GM19240 (cell line): ENCODE measurements at regions not wholly inside any gene's neighbourhood (a gene's known extent, or its start where the extent isn't known, plus 50 kb on each side); places are given as distances from the start of the nearest gene placed in this dataset.

Experiments used
- DNase-seq: peaks from one replicate; pipeline ENCODE4 v3.0.0; 2011; ENCODE audit warnings: low spot score; ENCODE audit not compliant: insufficient read length

DNA sequence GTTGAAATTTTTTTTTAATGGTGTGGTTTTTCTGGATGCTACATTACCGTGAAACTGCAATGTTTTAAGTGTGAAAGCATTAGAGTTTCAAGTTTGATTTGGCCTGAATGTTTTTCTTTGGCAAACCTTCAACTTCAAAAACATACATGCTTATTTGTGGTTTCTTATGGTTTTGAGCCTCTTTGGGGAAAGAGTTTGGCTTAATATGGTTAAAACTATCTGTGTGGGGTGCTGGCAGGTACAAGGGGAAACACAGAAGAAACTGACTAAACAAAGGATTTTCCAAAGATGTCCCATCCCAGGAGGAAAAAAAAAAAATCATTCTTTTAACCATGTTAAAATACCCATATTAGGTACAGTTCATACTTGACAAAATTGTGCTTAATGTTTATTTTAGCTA, 121.1 kb downstream of the HGF start:
- no peak for DNase-seq

DNA sequence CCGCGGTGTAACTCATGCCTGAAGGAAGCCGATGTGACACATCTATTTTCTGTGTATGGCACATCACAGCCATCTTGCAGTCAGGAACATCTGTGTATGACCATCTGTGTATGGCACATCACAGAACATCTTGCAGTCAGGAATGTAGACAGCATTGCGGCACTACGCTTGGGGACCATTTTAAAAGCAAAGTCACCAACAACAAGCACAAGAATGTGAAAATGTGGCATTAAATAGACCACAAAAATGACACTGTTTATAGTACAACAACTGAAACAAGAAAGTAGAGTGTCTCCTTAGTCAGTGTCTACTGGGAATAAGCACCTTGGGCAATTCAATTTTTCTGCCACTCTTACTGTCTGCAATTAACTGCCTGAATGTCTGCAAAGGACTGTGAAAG, 124.4 kb downstream of the HGF start:
- DNase-seq, result no peak

DNA sequence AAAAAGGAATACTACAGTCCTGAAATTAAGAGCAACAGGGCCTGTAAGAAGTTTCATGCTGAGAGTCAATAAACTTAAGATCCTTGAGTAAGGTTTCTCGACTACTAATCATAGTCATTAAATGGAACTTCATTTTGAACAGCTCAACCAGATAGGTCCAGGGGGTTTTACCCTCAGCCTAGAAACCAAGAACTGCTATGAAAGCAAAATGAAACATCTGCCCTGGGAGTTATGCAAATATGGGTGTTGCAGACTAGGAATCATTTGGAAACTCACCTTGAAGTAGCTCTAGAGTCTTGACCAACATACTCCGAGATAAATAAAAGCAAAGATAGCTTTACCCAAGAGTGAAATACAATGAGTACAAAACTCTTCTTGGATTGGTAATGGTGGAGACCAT, 128.0 kb downstream of the HGF start:
- DNase-seq, result no peak

DNA sequence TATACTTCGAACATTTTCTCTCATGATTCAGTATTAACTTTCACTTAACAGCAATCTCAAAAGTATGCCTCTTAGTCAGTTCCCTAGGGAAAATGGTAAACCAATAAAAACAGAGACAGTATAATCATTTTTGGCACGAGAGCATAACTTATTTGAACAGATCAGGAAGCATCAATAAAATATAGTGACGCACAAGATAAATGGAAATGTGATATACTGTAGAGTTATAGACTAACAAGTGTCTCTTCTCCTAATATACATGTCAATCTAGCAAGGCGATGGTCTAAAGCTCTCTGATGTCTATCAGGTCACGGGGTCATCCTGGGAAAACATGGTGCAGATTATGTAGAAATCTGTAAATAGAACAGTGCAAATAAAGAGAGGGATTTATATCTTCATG, 131.6 kb downstream of the HGF start:
- DNase-seq, result no peak

- no peak for DNase-seq
Observed at GRCh38 chr7:81637534-81637933, 132.3 kb downstream of the HGF start.

- no peak for DNase-seq
Observed at GRCh38 chr7:81632418-81632817, 137.4 kb downstream of the HGF start.

GRCh38 chr7:81630600-81630999, 139.2 kb downstream of the HGF start:
- no peak for DNase-seq

GRCh38 chr7:81629702-81630101, 140.1 kb downstream of the HGF start:
- DNase-seq, result no peak

DNA sequence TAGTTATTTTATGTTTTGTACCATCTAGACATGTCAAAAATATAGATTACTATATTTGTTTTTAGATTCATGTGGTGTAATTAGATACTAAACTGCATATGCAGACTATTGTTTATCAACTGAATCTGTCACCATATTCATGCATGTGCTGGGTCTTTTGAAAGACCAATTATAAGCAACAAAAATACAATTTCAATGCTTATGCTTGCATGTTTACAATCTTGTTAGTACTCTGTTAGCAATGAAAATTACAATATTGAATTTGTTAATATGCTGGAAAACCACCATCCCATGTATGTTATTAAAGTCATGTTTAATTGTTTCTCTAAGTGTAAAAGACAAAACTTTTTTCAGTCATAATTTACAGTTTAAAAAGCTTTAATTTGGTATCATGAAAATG, 140.9 kb downstream of the HGF start:
- no peak for DNase-seq

DNA sequence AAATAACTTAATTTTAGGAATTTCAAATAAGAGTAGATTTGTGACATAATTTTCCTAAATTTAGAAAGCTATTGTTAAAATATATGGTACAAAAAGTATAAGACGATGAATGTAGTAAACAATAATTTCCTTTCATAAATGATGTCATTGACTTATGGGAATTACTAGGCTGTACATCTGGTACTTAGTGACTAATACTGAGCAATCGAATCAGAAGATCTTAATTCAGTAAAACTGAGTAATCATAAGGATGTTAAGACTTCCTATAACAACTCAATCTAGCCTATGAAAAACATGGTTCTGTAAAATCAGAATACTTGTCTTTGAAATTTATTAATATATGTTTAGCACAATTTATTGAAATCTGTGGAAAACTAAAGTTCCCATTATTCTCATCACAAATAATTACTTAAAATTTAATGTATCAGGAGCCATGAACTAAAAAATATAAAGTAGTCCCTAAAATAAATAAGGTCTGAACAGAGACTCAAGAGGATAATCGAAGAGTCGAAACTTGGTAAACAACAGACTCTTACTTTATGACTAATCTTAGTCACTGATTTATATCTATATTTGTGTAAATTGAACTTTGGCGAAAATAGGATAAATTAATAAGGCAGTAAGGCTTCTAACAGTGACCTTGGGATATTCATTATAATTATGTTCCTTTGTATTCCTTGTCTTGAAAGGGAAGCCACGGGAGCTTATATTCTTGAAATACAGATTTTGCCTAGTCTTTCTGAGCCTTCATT, 142.1 kb downstream of the HGF start:
- DNase-seq, result no peak

DNA sequence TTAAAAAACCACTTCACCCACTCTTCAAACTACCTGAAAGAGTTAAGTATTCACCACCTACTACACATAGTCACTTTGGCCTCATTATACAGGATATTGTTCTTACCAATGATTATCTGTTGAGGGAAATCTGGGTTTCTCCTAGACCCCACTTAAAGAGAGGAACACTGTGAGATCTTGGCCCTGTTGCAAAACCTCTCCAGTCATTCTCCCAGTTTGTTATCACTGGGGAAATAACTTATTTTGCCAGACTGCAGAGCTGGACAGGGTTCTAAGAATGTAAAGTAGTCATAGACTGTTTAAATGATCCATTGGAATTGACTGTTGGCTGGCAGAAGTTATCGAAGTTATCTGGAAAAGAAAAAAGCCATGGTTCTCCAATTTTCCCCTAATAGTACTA, 143.8 kb downstream of the HGF start:
- no peak for DNase-seq

DNA sequence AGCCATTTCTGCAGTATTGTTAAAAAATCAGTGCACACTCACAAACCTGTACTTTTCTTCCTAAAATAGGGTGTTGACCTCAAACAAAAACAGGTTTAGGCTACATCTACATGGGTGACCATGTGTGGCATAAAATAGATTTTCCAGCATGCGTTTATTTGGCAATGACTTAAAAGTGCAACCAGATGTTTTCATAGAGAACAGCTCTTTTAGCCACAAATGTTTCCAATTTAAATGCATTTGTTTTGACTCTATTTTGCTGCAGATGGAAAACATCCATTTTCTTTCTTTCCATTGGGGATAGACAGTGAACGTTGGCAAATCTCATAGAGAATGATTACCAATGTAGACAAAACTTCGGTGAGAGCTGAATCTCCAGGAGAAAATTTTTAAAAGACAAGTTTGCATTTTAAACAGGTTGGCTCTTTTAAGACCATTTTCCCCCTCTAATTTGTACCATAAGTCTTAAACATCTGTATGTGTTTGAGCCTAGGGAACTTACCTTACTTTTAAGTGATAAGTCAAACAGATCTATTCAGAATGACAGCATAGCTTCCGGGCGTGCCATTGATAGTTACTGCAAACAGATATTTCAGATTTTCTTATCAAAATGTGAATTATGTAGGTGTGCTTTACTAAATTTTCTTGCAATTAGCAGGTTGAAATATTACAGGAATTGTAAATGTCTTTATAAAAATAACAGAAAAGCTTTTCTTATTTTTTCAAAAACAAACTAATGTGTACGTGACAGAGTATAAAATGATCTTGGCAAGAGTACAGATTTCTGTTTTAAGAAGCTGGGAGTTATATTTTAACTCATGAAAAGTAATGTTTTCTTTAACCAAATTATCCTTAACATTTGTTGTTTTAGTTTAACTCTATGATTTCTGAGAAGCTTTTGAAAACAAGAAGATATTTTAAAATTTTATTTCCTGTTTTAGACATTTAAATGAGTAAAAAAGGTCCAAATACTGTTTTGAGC, 144.9 kb downstream of the HGF start:
- DNase-seq, result no peak

DNA sequence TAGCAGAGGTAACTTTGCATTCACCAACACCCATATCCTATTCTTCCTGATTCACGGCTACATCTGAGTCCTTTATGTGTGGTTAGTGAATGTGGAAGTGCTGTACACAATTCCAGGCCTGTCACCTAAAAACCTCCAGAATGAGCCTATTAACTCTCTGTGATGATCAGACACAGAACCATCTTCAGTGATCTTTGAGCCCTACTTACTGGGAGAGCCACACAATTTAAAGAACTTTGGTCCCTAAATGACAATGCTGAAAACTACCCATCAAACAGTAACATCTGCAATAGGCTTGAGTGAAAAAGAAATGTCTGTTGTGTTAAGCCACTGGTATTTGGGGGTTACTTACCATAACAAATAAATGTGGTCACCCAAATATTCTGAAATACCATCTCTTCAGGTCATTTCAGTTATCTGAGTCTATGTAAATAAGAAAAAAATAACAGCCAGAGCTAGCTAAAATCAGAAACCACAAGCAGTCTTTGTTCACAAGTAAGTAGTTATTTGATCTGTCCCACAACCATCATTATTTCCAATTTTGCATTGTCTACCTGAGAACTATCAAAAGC, 145.7 kb downstream of the HGF start:
- DNase-seq, result no peak

DNA sequence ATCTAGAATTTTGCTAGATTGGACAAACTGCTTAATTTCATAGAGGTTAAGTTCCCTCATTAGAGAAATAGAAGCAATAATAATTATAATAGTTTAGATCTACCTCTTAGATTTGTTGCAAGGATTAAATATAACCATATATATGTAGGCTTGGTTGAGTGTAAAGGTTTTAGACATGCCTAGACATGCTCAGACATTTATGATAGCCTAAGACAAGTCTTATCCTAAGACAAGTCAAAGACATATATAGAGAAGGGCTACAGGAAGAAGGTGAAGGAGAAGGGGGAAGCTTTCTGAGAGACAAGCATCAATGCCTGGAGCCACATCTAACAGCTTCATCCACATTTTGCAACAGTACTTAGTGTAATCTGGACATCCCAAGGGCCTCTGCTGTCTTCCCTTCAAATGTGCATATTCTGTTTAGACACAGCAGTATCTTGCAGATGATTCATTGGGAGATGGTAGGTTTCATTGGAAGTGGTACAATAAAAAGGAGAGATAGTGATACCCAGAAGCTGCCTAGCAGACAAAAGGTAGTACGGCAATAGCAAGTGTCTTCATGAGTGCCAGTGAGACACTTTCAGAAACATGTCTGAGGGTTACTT, 146.5 kb downstream of the HGF start:
- DNase-seq, result no peak

GRCh38 chr7:81621893-81622292, 148.0 kb downstream of the HGF start:
- no peak for DNase-seq

DNA sequence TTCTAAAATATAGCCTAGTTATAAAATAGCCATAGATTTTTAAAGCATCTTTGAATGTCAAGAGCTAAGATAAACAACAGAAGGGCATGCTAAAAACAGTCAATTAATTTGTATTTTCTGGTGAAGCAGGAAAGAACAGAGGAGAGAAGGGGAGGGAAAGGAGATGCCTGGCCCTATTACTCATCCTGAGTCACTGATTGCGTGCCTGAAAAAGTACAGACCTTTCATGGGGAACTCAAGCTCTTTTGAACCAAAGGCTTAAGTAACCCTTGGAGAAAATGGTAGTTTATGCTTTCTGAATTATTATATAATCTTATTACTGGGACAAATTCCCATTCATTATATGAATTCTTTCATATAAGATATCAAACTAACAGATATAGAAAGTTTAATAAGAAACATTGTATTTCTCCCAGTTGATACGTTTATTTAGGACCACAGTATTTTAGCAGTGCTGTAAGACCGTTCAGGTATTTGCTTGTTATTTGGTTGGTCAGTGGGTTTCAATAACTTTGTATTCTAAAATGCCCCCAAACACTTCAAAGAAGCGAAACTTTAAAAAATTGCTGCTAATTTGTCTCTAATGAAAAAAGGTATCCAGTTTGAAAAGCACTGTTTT, 151.3 kb downstream of the HGF start:
- DNase-seq, result no peak

DNA sequence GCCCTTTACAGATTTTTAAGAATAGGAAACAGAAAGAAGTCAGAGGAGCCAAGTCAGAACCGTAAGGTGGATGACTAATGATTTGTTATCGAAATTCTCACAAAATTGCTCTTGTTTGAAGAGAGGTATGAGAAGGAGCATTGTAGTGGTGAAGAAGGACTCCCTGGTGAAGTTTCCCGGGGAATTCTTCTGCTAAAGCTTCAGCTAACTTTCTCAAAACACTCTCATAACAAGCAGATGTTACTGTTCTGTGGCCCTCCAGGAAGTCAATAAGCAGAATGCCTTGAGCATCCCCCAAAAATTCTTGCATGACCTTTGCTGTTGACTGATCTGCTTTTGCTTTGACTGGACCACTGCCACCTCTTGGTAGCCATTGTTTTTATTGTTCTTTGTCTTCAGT, 152.9 kb downstream of the HGF start:
- DNase-seq, result no peak

GRCh38 chr7:81611805-81612204, 158.0 kb downstream of the HGF start:
- no peak for DNase-seq

- no peak for DNase-seq
Observed at GRCh38 chr7:81611040-81611439, 158.8 kb downstream of the HGF start.

- DNase-seq, result no peak
Observed at GRCh38 chr7:81608748-81609382, 161.0 kb downstream of the HGF start.

- no peak for DNase-seq
Observed at GRCh38 chr7:81607987-81608386, 161.9 kb downstream of the HGF start.
